ENCODE measurements at regions not wholly inside any gene's neighbourhood (a gene's known extent, or its start where the extent isn't known, plus 50 kb on each side); places are given as distances from the start of the nearest gene placed in this dataset.

GRCh38 chr14:42311876-42312275 is 705.2 kb downstream of the LRFN5 start:
- no peak for DNase-seq (ENCODE audit: low read depth in 4 of 4, low spot score in 1 of 4)

DNA sequence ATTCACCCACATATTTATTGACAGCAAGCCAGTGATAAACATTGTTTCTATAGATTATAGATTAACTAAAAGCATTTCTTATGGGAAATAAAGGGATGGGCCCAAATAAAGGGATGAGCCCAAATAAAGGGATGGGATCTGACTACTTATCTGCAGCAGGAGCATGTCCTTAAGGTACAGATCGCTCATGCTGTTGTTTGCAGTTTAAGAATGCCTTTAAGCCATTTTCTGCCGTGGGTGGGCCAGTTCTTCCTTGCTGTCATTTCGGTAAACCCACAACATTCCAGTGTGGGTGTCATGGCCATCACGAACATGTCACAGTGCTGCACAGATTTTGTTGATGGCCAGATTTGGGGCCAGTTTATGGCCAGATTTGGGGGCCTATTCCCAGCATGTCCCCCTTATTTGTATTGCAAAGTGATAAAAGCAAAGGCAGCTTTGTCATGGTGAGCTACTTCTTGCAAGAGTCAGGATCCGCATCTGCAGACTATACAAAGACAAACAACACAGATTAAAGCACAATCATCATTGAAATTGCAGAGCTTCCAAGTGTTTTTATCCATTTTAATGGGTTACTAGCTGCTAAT is 700.7 kb downstream of the LRFN5 start:
- DNase-seq (ENCODE audit: low read depth in 4 of 4, low spot score in 1 of 4), result no peak

GRCh38 chr14:42299692-42300091 is 693.0 kb downstream of the LRFN5 start:
- DNase-seq (ENCODE audit: low read depth in 4 of 4, low spot score in 1 of 4), result no peak

- DNase-seq (ENCODE audit: low read depth in 4 of 4, low spot score in 1 of 4), result no peak
Observed at GRCh38 chr14:42293180-42293579, 686.5 kb downstream of the LRFN5 start.

- DNase-seq (ENCODE audit: low read depth in 4 of 4, low spot score in 1 of 4), result no peak
Observed at GRCh38 chr14:42277840-42278239, 671.2 kb downstream of the LRFN5 start.

- no peak for DNase-seq (ENCODE audit: low read depth in 4 of 4, low spot score in 1 of 4)
Observed at GRCh38 chr14:42269234-42269633, 662.6 kb downstream of the LRFN5 start.

GRCh38 chr14:42248131-42248530 is 641.5 kb downstream of the LRFN5 start:
- no peak for DNase-seq (ENCODE audit: low read depth in 4 of 4, low spot score in 1 of 4)

DNA sequence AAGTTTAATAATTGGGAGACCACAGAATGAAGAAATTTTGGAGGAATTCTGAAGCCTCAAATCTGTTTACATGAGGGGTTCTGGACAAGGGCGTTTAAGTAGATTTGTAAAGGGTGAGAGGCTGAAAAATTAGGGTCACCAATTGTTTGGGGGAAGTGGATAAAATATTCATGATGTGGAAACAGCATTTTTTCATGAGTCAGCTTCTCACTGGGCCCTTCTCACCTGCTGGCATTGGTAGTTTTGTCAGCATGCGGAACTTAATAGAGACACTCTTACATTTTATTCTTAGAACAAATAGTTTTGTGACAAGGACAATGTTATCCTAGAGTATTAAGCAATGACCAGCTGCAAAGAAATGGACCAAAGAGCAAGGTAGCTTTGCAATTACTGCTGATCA is 634.4 kb downstream of the LRFN5 start:
- no peak for DNase-seq (ENCODE audit: low read depth in 4 of 4, low spot score in 1 of 4)

DNA sequence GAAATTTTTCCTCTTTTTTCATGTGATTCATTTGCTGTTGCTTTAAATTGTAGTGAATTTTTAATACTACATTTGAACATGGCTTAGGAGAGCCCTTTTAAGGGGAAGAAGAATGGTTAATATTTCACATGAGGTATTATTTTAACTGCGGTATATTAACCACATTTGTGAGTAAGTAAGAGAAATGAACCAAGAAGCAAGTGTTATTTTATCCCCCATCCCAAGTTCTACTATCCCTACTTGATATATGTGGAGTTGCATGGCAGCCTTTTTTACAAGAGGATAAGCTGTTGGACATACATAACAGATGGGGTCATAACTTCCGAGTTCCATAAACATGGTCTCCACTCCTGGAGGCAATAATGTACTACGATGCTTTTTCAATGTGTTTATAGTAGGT is 623.3 kb downstream of the LRFN5 start:
- no peak for DNase-seq (ENCODE audit: low read depth in 4 of 4, low spot score in 1 of 4)

- no peak for DNase-seq (ENCODE audit: low read depth in 4 of 4, low spot score in 1 of 4)
Observed at GRCh38 chr14:42229294-42229693, 622.6 kb downstream of the LRFN5 start.

- DNase-seq (ENCODE audit: low read depth in 4 of 4, low spot score in 1 of 4), result no peak
Observed at GRCh38 chr14:42228611-42229010, 621.9 kb downstream of the LRFN5 start.

DNA sequence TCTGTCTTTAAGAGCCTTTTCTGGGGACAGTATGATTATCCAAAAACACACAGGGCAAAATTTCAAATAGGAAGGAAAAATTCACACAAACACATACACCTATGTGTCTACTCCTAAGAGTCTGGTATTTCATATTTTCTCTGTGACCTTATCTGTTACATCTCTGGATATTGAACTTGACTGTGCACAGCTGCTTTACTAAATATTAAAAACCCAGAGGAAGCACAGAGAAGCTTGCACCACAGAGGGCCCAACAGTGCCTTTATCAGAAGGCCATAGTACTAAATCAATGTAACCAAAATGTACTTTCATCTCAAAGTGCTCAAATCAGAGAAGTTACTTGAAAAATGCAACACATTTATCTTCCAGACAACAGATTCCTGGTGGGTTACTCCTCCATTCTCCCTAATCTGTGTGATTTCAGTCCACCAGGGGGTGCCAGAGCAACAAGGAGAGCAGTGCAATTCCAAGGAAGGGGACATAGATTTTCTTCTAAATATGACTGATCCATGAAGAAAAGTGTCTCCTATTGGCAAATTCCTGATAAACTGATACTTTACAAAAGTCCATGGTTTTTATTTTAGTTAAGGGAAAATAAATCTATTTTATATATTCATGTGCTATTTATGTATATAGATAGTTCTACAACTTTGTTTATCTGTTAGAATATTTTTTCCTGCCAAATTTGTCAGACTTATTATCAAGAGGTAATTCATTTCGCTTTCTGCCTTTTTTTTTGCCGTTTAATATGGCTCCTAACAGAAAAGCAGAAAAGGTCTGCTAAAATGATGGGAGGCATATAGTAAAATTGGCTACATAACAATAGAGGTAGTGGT is 617.6 kb downstream of the LRFN5 start:
- peak in 2 of 4 experiments; percentile 1 for DNase-seq (ENCODE audit: low read depth in 4 of 4, low spot score in 1 of 4)

- DNase-seq (ENCODE audit: low read depth in 4 of 4, low spot score in 1 of 4), result no peak
Observed at GRCh38 chr14:42222924-42223471, 616.3 kb downstream of the LRFN5 start.

DNA sequence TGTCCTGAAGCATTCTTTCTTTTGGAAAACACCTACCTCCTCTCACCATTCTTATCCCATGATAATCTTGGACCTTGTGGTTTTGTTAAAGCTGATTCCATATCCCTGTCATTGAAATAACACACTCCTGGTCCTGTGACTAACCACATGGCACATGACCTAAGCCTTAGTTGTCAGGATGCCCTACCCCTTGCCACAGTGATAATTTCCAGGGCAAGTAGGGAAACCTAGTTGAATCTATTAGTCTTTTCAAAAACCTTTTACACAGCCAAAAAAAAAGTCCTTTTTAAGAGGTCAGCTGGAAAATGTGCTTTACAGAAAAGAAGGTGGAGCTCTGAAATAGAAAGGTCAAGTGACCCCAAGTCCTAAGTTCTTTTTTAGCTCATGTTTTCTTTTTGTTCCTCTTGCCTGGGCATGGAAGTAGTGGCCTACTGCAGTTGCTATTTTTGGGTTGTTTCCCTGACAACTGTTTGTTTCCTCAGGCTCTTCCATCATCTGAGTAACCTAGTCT is 608.4 kb downstream of the LRFN5 start:
- DNase-seq (ENCODE audit: low read depth in 4 of 4, low spot score in 1 of 4), result no peak

GRCh38 chr14:42200957-42201356 is 594.3 kb downstream of the LRFN5 start:
- no peak for DNase-seq (ENCODE audit: low read depth in 4 of 4, low spot score in 1 of 4)

DNA sequence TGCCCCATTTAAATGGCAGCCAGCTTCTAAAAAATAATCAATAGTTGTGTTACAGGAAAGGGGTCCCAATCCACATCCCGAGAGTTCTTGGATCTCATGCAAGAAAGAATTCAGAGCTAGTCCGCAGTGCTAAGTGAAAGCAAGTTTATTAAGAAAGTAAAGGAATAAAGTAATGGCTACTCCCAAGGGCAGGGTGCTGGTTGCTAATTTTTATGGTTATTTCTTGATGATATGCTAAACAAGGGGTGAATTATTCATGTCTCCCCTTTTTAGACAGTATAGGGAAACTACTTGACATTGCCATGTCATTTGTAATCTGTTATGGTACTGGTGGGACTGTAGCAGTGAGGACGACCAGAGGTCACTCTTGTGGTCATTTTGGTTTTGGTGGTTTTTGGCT is 591.3 kb downstream of the LRFN5 start:
- DNase-seq (ENCODE audit: low read depth in 4 of 4, low spot score in 1 of 4), result no peak

DNA sequence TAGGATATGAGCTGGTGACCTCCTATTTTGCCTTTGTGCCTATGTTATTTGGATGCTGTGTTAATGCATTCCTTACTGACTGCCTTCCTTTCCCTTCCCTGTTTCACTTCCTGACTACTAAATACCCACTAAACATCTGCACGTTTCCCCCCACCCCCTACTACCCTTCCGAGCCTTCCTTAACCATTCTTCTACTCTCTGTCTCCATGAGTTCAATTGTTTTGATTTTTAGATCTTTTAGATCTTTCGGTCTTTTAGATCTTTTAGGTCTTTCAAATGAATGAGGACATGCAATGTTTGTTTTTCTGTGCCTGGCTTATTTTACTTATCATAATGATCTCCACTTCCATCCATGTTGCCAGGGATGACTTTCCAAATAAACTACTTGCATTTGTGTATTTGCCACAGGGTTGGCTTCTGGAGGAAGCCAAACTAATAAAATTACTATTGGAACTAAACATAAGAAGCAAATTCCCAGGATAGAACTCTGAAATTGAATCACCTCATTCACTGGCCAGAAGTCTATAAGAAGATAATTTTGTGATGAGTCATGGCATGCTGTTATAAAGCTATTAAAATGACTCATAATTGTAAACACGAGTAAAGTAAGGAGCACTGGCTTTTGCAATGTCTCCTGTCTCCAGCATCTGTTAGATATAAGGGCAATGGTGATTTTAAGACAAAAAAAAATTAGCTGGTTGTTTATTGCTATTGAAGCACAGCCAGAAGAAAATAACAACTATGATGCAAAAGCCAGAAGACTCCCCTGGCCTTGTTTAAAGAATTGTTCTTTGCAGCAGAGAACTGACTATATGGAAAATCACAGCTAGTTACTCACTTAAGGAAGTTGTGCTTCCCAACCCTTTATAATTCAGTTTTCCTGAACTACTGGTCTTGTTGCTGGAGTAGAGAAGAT is 586.3 kb downstream of the LRFN5 start:
- no peak for DNase-seq (ENCODE audit: low read depth in 4 of 4, low spot score in 1 of 4)

DNA sequence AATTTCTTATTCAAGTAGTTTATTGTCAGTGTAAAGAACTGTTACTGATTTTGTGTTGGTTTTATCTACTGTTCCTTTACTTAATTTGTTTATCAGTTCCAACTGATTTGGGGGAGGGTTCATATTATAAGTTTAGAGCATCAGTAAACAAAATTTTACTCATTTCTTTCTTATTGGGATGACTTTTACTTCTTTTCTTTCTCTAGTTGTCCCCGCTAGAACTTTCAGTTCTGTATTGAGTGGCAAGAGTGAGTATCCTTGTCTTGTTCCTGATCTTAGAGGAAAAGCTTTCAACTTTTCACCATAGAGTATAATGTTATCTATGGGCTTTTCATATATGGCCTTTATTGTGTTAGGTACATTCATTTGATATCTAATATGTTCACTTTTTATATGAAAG is 584.1 kb downstream of the LRFN5 start:
- DNase-seq (ENCODE audit: low read depth in 4 of 4, low spot score in 1 of 4), result no peak

- DNase-seq (ENCODE audit: low read depth in 4 of 4, low spot score in 1 of 4), result no peak
Observed at GRCh38 chr14:42187846-42188245, 581.2 kb downstream of the LRFN5 start.

- no peak for DNase-seq (ENCODE audit: low read depth in 4 of 4, low spot score in 1 of 4)
Observed at GRCh38 chr14:42185718-42186117, 579.0 kb downstream of the LRFN5 start.

GRCh38 chr14:42174357-42174756 is 567.7 kb downstream of the LRFN5 start:
- DNase-seq (ENCODE audit: low read depth in 4 of 4, low spot score in 1 of 4), result no peak
